ENCODE measurements at regions not wholly inside any gene's neighbourhood (a gene's known extent, or its start where the extent isn't known, plus 50 kb on each side); places are given as distances from the start of the nearest gene placed in this dataset.

DNA sequence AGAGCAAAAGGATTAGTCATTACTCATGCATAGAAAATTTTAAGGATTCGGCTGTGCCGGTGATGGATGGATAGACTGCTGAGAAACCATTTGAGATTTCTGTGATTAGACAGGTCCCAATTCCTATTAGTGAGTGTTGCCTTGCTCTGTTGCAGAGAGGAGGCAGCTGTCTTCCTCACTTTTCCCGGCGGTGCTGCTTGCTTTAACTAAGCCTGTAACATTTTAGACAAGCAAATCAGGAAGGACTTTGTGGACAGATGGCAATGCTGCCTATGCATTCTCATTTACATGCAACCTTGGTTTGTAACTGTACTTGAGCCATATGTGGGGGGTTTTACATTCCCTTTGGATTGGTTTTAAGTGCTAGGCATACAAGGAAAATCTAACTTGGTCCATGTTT, 1176.3 kb downstream of the CDH18 start:
- intact Hi-C loops (cut with micrococcal nuclease; ENCODE audit: unreplicated experiment): no loop called here
- BruUV-seq (replicated peaks): no TSS peak
- TF ChIP-seq, protein P1, sequence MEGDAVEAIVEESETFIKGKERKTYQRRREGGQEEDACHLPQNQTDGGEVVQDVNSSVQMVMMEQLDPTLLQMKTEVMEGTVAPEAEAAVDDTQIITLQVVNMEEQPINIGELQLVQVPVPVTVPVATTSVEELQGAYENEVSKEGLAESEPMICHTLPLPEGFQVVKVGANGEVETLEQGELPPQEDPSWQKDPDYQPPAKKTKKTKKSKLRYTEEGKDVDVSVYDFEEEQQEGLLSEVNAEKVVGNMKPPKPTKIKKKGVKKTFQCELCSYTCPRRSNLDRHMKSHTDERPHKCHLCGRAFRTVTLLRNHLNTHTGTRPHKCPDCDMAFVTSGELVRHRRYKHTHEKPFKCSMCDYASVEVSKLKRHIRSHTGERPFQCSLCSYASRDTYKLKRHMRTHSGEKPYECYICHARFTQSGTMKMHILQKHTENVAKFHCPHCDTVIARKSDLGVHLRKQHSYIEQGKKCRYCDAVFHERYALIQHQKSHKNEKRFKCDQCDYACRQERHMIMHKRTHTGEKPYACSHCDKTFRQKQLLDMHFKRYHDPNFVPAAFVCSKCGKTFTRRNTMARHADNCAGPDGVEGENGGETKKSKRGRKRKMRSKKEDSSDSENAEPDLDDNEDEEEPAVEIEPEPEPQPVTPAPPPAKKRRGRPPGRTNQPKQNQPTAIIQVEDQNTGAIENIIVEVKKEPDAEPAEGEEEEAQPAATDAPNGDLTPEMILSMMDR (IDR thresholded peaks at IDR 0.05; ENCODE audit: insufficient read depth in 1 of 2, low read depth in 1 of 2, low read length in 1 of 2, severe bottlenecking in 1 of 2, unreplicated experiment in 1 of 2): no peak
- Histone ChIP-seq H3K36me3 (ENCODE audit: control insufficient read depth, insufficient read depth, low read length) (no peaks in the 10 kb centered on the region), H3K4me1 (no peaks in the 10 kb centered on the region), H3K9me3 (no peaks in the 10 kb centered on the region), H3K4me3 (ENCODE audit: low read depth, low read length) (no peak overlapping the region), H3K27me3 (replicated peaks; ENCODE audit: control insufficient read depth, insufficient read depth, low read length) (no peaks in the 10 kb centered on the region)
- ChIA-PET CTCF (no interaction called here), POLR2A (no interaction called here)
- H3K9me3 Mint-ChIP-seq (ENCODE audit: unreplicated experiment): no peaks in the 10 kb centered on the region
- no peak for DNase-seq
- no peak overlapping the region for H3K4me3 Mint-ChIP-seq (ENCODE audit: unreplicated experiment)
- H3K27me3 Mint-ChIP-seq (ENCODE audit: insufficient read depth, unreplicated experiment): no peaks in the 10 kb centered on the region
- no peaks in the 10 kb centered on the region for H3K36me3 Mint-ChIP-seq (ENCODE audit: insufficient read depth, unreplicated experiment)
- H3K4me1 Mint-ChIP-seq (ENCODE audit: low read depth, unreplicated experiment): no peaks in the 10 kb centered on the region
- no peak overlapping the region for H3K27ac Mint-ChIP-seq (ENCODE audit: unreplicated experiment)

DNA sequence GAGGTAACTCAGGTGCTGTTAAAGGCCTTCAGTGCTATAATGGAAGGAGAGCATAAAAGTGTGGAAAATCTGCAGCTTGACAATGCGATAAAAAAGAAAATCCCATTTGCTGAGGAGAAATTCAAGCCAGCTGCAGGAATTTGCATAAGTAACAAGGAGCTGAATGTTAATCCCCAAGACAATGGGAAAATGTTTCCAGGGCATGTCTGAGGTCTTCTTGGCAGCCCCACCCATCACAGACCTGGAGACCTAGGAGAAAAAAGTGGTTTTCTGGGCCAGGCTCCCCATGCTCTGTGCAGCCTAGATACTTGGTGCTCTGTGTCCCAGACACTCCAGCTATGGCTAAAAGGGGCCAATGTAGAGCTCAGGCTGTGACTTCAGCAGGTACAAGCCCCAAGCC, 1159.6 kb downstream of the CDH18 start:
- no peaks in the 10 kb centered on the region for H3K9me3 Mint-ChIP-seq (ENCODE audit: unreplicated experiment)

DNA sequence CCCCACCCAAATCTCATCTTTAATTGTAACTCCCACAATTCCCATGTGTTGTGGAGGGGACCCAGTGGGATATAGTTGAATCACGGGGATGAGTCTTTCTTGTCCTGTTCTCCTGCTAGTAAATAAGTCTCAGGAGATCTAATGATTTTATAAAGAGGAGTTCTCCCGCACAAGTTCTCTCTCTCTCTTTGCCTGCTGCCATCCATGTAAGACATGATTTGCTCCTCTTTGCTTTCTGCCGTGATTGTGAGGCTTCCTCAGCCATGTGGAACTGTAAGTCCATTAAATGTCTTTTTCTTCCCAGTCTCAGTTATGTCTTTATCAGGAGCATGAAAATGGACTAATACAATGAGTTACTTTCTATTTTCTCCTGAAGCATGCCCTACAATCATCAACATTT, 1158.5 kb downstream of the CDH18 start:
- H3K27me3 Mint-ChIP-seq (ENCODE audit: insufficient read depth, unreplicated experiment): no peaks in the 10 kb centered on the region
- POLR2A ChIA-PET: no interaction called here
- intact Hi-C loops (cut with micrococcal nuclease; ENCODE audit: unreplicated experiment): no loop called here

More for the DNA sequence above, 1159.6 kb downstream of the CDH18 start:
- H3K27ac Mint-ChIP-seq (ENCODE audit: unreplicated experiment): no peak overlapping the region
- intact Hi-C loops (cut with micrococcal nuclease; ENCODE audit: unreplicated experiment): no loop called here
- no peak overlapping the region for H3K4me3 Mint-ChIP-seq (ENCODE audit: unreplicated experiment)
- ChIA-PET POLR2A (no interaction called here), CTCF (no interaction called here)
- H3K27me3 Mint-ChIP-seq (ENCODE audit: insufficient read depth, unreplicated experiment): no peaks in the 10 kb centered on the region
- DNase-seq: no peak
- H3K36me3 Mint-ChIP-seq (ENCODE audit: insufficient read depth, unreplicated experiment): no peaks in the 10 kb centered on the region
- no peaks in the 10 kb centered on the region for H3K36me3 ChIP-seq (ENCODE audit: control insufficient read depth, insufficient read depth, low read length)
- no peaks in the 10 kb centered on the region for H3K4me1 ChIP-seq
- no peaks in the 10 kb centered on the region for H3K4me1 Mint-ChIP-seq (ENCODE audit: low read depth, unreplicated experiment)
- no peaks in the 10 kb centered on the region for H3K27me3 ChIP-seq (replicated peaks; ENCODE audit: control insufficient read depth, insufficient read depth, low read length)
- TF ChIP-seq, protein P1 (IDR thresholded peaks at IDR 0.05; ENCODE audit: insufficient read depth in 1 of 2, low read depth in 1 of 2, low read length in 1 of 2, severe bottlenecking in 1 of 2, unreplicated experiment in 1 of 2): no peak
- no peaks in the 10 kb centered on the region for H3K9me3 ChIP-seq
- BruUV-seq (replicated peaks): no TSS peak
- no peak overlapping the region for H3K4me3 ChIP-seq (ENCODE audit: low read depth, low read length)

More for the DNA sequence above, 1158.5 kb downstream of the CDH18 start:
- Mint-ChIP-seq H3K27ac (ENCODE audit: unreplicated experiment) (no peak overlapping the region), H3K36me3 (ENCODE audit: insufficient read depth, unreplicated experiment) (no peaks in the 10 kb centered on the region), H3K9me3 (ENCODE audit: unreplicated experiment) (no peaks in the 10 kb centered on the region), H3K4me1 (ENCODE audit: low read depth, unreplicated experiment) (no peaks in the 10 kb centered on the region), H3K4me3 (ENCODE audit: unreplicated experiment) (no peak overlapping the region)
- CTCF ChIA-PET: no interaction called here
- no peak for DNase-seq
- Histone ChIP-seq H3K4me3 (ENCODE audit: low read depth, low read length) (no peak overlapping the region), H3K36me3 (ENCODE audit: control insufficient read depth, insufficient read depth, low read length) (no peaks in the 10 kb centered on the region), H3K27me3 (replicated peaks; ENCODE audit: control insufficient read depth, insufficient read depth, low read length) (no peaks in the 10 kb centered on the region), H3K4me1 (no peaks in the 10 kb centered on the region), H3K9me3 (no peaks in the 10 kb centered on the region)
- TF ChIP-seq, protein P1 (IDR thresholded peaks at IDR 0.05; ENCODE audit: insufficient read depth in 1 of 2, low read depth in 1 of 2, low read length in 1 of 2, severe bottlenecking in 1 of 2, unreplicated experiment in 1 of 2): no peak
- BruUV-seq (replicated peaks): no TSS peak
